ENCODE measurements at regions not wholly inside any gene's neighbourhood (a gene's known extent, or its start where the extent isn't known, plus 50 kb on each side); places are given as distances from the start of the nearest gene placed in this dataset.

GRCh38 chr5:114054594-114054993, 307.3 kb upstream of the KCNN2 start:
- Mint-ChIP-seq H3K4me1 (ENCODE audit: low read depth) (no peaks in the 10 kb centered on the region), H3K27me3 (ENCODE audit: low read depth) (peaks cover 30% of the 10 kb centered on the region), H3K4me3 (ENCODE audit: low read depth) (no peak overlapping the region), H3K9me3 (no peaks in the 10 kb centered on the region), H3K27ac (no peak overlapping the region), H3K36me3 (ENCODE audit: low read depth) (no peaks in the 10 kb centered on the region)
- DNase-seq (ENCODE audit: low spot score), result no peak
- intact Hi-C loops (cut with micrococcal nuclease), result no loop called here

GRCh38 chr5:114055318-114056184, 306.3 kb upstream of the KCNN2 start:
- Mint-ChIP-seq H3K27me3 (ENCODE audit: low read depth) (peaks cover 30% of the 10 kb centered on the region), H3K27ac (no peak overlapping the region), H3K9me3 (no peaks in the 10 kb centered on the region), H3K4me1 (ENCODE audit: low read depth) (no peaks in the 10 kb centered on the region), H3K36me3 (ENCODE audit: low read depth) (no peaks in the 10 kb centered on the region), H3K4me3 (ENCODE audit: low read depth) (no peak overlapping the region)
- no peak for DNase-seq (ENCODE audit: low spot score)
- intact Hi-C loops (cut with micrococcal nuclease), result no loop called here

- Mint-ChIP-seq H3K27ac (no peak overlapping the region), H3K27me3 (ENCODE audit: low read depth) (peaks cover 30% of the 10 kb centered on the region), H3K4me3 (ENCODE audit: low read depth) (no peak overlapping the region), H3K36me3 (ENCODE audit: low read depth) (no peaks in the 10 kb centered on the region), H3K4me1 (ENCODE audit: low read depth) (no peaks in the 10 kb centered on the region), H3K9me3 (no peaks in the 10 kb centered on the region)
- intact Hi-C loops (cut with micrococcal nuclease), result no loop called here
- no peak for DNase-seq (ENCODE audit: low spot score)
These were observed 305.7 kb upstream of the KCNN2 start for GRCh38 chr5:114056185-114056538.

GRCh38 chr5:114060866-114061265, 301.0 kb upstream of the KCNN2 start:
- no peak overlapping the region for H3K27ac Mint-ChIP-seq
- intact Hi-C loops (cut with micrococcal nuclease), result no loop called here
- DNase-seq (ENCODE audit: low spot score), result no peak
- no peaks in the 10 kb centered on the region for H3K9me3 Mint-ChIP-seq
- H3K4me1 Mint-ChIP-seq (ENCODE audit: low read depth), result no peaks in the 10 kb centered on the region
- no peaks in the 10 kb centered on the region for H3K36me3 Mint-ChIP-seq (ENCODE audit: low read depth)
- peaks cover 9% of the 10 kb centered on the region for H3K27me3 Mint-ChIP-seq (ENCODE audit: low read depth)
- no peak overlapping the region for H3K4me3 Mint-ChIP-seq (ENCODE audit: low read depth)

- Mint-ChIP-seq H3K27me3 (ENCODE audit: low read depth) (no peaks in the 10 kb centered on the region), H3K4me1 (ENCODE audit: low read depth) (no peaks in the 10 kb centered on the region), H3K9me3 (no peaks in the 10 kb centered on the region), H3K27ac (no peak overlapping the region), H3K36me3 (ENCODE audit: low read depth) (no peaks in the 10 kb centered on the region), H3K4me3 (ENCODE audit: low read depth) (no peak overlapping the region)
- intact Hi-C loops (cut with micrococcal nuclease), result no loop called here
- DNase-seq (ENCODE audit: low spot score), result no peak
These were observed 298.7 kb upstream of the KCNN2 start for GRCh38 chr5:114062932-114063867.

GRCh38 chr5:114065912-114066311, 296.0 kb upstream of the KCNN2 start:
- H3K27ac Mint-ChIP-seq, result no peak overlapping the region
- H3K4me1 Mint-ChIP-seq (ENCODE audit: low read depth), result no peaks in the 10 kb centered on the region
- no peak for DNase-seq (ENCODE audit: low spot score)
- H3K4me3 Mint-ChIP-seq (ENCODE audit: low read depth), result no peak overlapping the region
- no peaks in the 10 kb centered on the region for H3K27me3 Mint-ChIP-seq (ENCODE audit: low read depth)
- intact Hi-C loops (cut with micrococcal nuclease), result no loop called here
- H3K36me3 Mint-ChIP-seq (ENCODE audit: low read depth), result no peaks in the 10 kb centered on the region
- H3K9me3 Mint-ChIP-seq, result no peaks in the 10 kb centered on the region

- Mint-ChIP-seq H3K27me3 (ENCODE audit: low read depth) (no peaks in the 10 kb centered on the region), H3K36me3 (ENCODE audit: low read depth) (no peaks in the 10 kb centered on the region), H3K4me1 (ENCODE audit: low read depth) (no peaks in the 10 kb centered on the region), H3K9me3 (no peaks in the 10 kb centered on the region), H3K27ac (no peak overlapping the region), H3K4me3 (ENCODE audit: low read depth) (no peak overlapping the region)
- intact Hi-C loops (cut with micrococcal nuclease), result no loop called here
- no peak for DNase-seq (ENCODE audit: low spot score)
These were observed 291.7 kb upstream of the KCNN2 start for GRCh38 chr5:114070093-114070722.

GRCh38 chr5:114089259-114089658, 272.6 kb upstream of the KCNN2 start:
- Mint-ChIP-seq H3K4me1 (ENCODE audit: low read depth) (no peaks in the 10 kb centered on the region), H3K27ac (no peak overlapping the region), H3K36me3 (ENCODE audit: low read depth) (no peaks in the 10 kb centered on the region), H3K9me3 (peaks cover 24% of the 10 kb centered on the region), H3K27me3 (ENCODE audit: low read depth) (no peaks in the 10 kb centered on the region), H3K4me3 (ENCODE audit: low read depth) (no peak overlapping the region)
- no peak for DNase-seq (ENCODE audit: low spot score)
- intact Hi-C loops (cut with micrococcal nuclease), result no loop called here

GRCh38 chr5:114097570-114097969, 264.3 kb upstream of the KCNN2 start:
- Mint-ChIP-seq H3K27ac (no peak overlapping the region), H3K4me1 (ENCODE audit: low read depth) (no peaks in the 10 kb centered on the region), H3K36me3 (ENCODE audit: low read depth) (no peaks in the 10 kb centered on the region), H3K4me3 (ENCODE audit: low read depth) (no peak overlapping the region), H3K27me3 (ENCODE audit: low read depth) (no peaks in the 10 kb centered on the region), H3K9me3 (peaks cover 9% of the 10 kb centered on the region)
- no peak for DNase-seq (ENCODE audit: low spot score)
- intact Hi-C loops (cut with micrococcal nuclease), result no loop called here

GRCh38 chr5:114099161-114099560, 262.7 kb upstream of the KCNN2 start:
- Mint-ChIP-seq H3K27me3 (ENCODE audit: low read depth) (no peaks in the 10 kb centered on the region), H3K4me1 (ENCODE audit: low read depth) (no peaks in the 10 kb centered on the region), H3K4me3 (ENCODE audit: low read depth) (no peak overlapping the region), H3K9me3 (no peaks in the 10 kb centered on the region), H3K27ac (no peak overlapping the region), H3K36me3 (ENCODE audit: low read depth) (no peaks in the 10 kb centered on the region)
- intact Hi-C loops (cut with micrococcal nuclease), result no loop called here
- no peak for DNase-seq (ENCODE audit: low spot score)

GRCh38 chr5:114101153-114101552, 260.7 kb upstream of the KCNN2 start:
- DNase-seq (ENCODE audit: low spot score), result no peak
- Mint-ChIP-seq H3K27ac (no peak overlapping the region), H3K4me3 (ENCODE audit: low read depth) (no peak overlapping the region), H3K4me1 (ENCODE audit: low read depth) (no peaks in the 10 kb centered on the region), H3K36me3 (ENCODE audit: low read depth) (no peaks in the 10 kb centered on the region), H3K27me3 (ENCODE audit: low read depth) (no peaks in the 10 kb centered on the region), H3K9me3 (no peaks in the 10 kb centered on the region)
- intact Hi-C loops (cut with micrococcal nuclease), result no loop called here

- Mint-ChIP-seq H3K27me3 (ENCODE audit: low read depth) (no peaks in the 10 kb centered on the region), H3K4me1 (ENCODE audit: low read depth) (no peaks in the 10 kb centered on the region), H3K4me3 (ENCODE audit: low read depth) (no peak overlapping the region), H3K36me3 (ENCODE audit: low read depth) (no peaks in the 10 kb centered on the region), H3K27ac (no peak overlapping the region), H3K9me3 (no peaks in the 10 kb centered on the region)
- no peak for DNase-seq (ENCODE audit: low spot score)
- intact Hi-C loops (cut with micrococcal nuclease), result no loop called here
These were observed 248.3 kb upstream of the KCNN2 start for GRCh38 chr5:114113604-114114003.

- no peak for DNase-seq (ENCODE audit: low spot score)
- Mint-ChIP-seq H3K9me3 (no peaks in the 10 kb centered on the region), H3K36me3 (ENCODE audit: low read depth) (no peaks in the 10 kb centered on the region), H3K4me3 (ENCODE audit: low read depth) (no peak overlapping the region), H3K27ac (no peak overlapping the region), H3K27me3 (ENCODE audit: low read depth) (no peaks in the 10 kb centered on the region), H3K4me1 (ENCODE audit: low read depth) (no peaks in the 10 kb centered on the region)
- intact Hi-C loops (cut with micrococcal nuclease), result no loop called here
These were observed 244.9 kb upstream of the KCNN2 start for GRCh38 chr5:114116981-114117380.
